HCT116 (cell line): ENCODE measurements at regions not wholly inside any gene's neighbourhood (a gene's known extent, or its start where the extent isn't known, plus 50 kb on each side); places are given as distances from the start of the nearest gene placed in this dataset.

Experiments
- ATAC-seq: fragments of 200-7000 bp; cut with Tn5 transposase; 2 replicates; pipeline ENCODE4 v1.9.1; 2020; ENCODE audit warnings: mild to moderate bottlenecking, moderate library complexity
- BruUV-seq: library from RNA; stranded (reverse); fragments of 400-500 nt; replicated peaks from 2 replicates; lab custom pipeline; 2021; lab: Mats Ljungman, UMichigan
- CTCF ChIA-PET: fragments of 300-600 bp; sonication (Branson Sonifier 250); formaldehyde crosslinking; loops from one replicate; lab custom pipeline; 2021; ENCODE audit warnings: antibody characterized with exemption; lab: Charles Lee
- POLR2A ChIA-PET: fragments of 300-600, 350-600 bp; sonication (Branson Sonifier 250); formaldehyde crosslinking; loops from one replicate; lab custom pipeline; 2021; ENCODE audit warnings: antibody characterized with exemption; lab: Charles Lee
- RAD21 ChIA-PET, 2 experiments: fragments of 300-600 bp; sonication (Branson Sonifier 250); formaldehyde crosslinking; loops; one replicate each; lab custom pipeline; 2023; ENCODE audit warnings: low total read pairs in 2 of 2; ENCODE audit not compliant: uncharacterized antibody in 2 of 2, unreplicated experiment in 2 of 2, low non-redundant PET in 1 of 2; lab: Charles Lee
- DNase-seq: peaks from one replicate; pipeline ENCODE4 v3.0.0-alpha.2; 2010; ENCODE audit warnings: low read depth, low spot score
- H2AFZ ChIP-seq: fragments of 200-600 bp; shearing (Covaris generic), sonication (generic); 2 replicates; pipeline ENCODE4 v1.6.1; 2017; ENCODE audit warnings: low read depth, mixed run types, mixed read lengths, antibody characterized with exemption, low read length; ENCODE audit not compliant: poor library complexity, severe bottlenecking
- H3K27ac ChIP-seq: 2 replicates; pipeline ENCODE4 v1.5.1; 2012; ENCODE audit warnings: low read depth, low read length
- H3K27me3 ChIP-seq: fragments of 200-600 bp; sonication (generic); 2 replicates; pipeline ENCODE4 v1.6.1; 2016; ENCODE audit warnings: mixed run types, low read length, mixed read lengths; ENCODE audit not compliant: insufficient read depth
- H3K36me3 ChIP-seq, 2 experiments: fragments of 200-500 bp in 1 of 2; fragments of 200-600 bp in 1 of 2; sonication (Bioruptor generic) in 1 of 2; sonication (generic) in 1 of 2; 2 replicates each; pipeline versions ENCODE4 v1.5.1 to v1.6.1; 2014 to 2016; ENCODE audit warnings: low read length in 2 of 2, inconsistent platforms in 1 of 2, mixed read lengths in 1 of 2, mixed run types in 1 of 2; ENCODE audit not compliant: insufficient read depth in 2 of 2, control insufficient read depth in 1 of 2
- H3K4me1 ChIP-seq, 2 experiments: fragments of 200-600 bp in 1 of 2; sonication (generic) in 1 of 2; 2 replicates each; pipeline versions ENCODE4 v1.5.1 to v1.6.1; 2012 to 2017; ENCODE audit warnings: low read length in 2 of 2, inconsistent platforms in 1 of 2, mild to moderate bottlenecking in 1 of 2, mixed read lengths in 1 of 2, mixed run types in 1 of 2, moderate library complexity in 1 of 2; ENCODE audit not compliant: insufficient read depth in 2 of 2, control insufficient read depth in 1 of 2
- H3K4me2 ChIP-seq: fragments of 200-600 bp; sonication (generic); 2 replicates; pipeline ENCODE4 v1.6.1; 2017; ENCODE audit warnings: mixed run types, low read length, mixed read lengths
- H3K4me3 ChIP-seq, 2 experiments: fragments of 200-600 bp in 1 of 2; sonication (generic) in 1 of 2; replicated peaks in 1 of 2; 2 replicates each; pipeline ENCODE4 v1.5.1; 2011 to 2016; ENCODE audit warnings: low read length in 2 of 2, control low read depth in 1 of 2, low read depth in 1 of 2, mild to moderate bottlenecking in 1 of 2, mixed read lengths in 1 of 2, mixed run types in 1 of 2
- H3K79me2 ChIP-seq: fragments of 200-600 bp; sonication (generic); 2 replicates; pipeline ENCODE4 v1.6.1; 2017; ENCODE audit warnings: mild to moderate bottlenecking, mixed run types, low read length, moderate library complexity, mixed read lengths; ENCODE audit not compliant: insufficient read depth
- H3K9ac ChIP-seq: fragments of 200-600 bp; sonication (generic); 2 replicates; pipeline ENCODE4 v1.6.1; 2016; ENCODE audit warnings: low read length, mixed read lengths
- H3K9me2 ChIP-seq: fragments of 200-600 bp; sonication (generic), shearing (Covaris generic); 2 replicates; pipeline ENCODE4 v1.6.1; 2017; ENCODE audit warnings: mixed run types, mild to moderate bottlenecking, moderate library complexity; ENCODE audit not compliant: insufficient read depth
- H3K9me3 ChIP-seq, 2 experiments: fragments of 200-500 bp in 1 of 2; fragments of 200-600 bp in 1 of 2; sonication (Bioruptor generic) in 1 of 2; sonication (generic) in 1 of 2; 2 replicates each; pipeline ENCODE4 v1.6.1; 2014 to 2017; ENCODE audit warnings: low read length in 2 of 2, mixed read lengths in 2 of 2, inconsistent platforms in 1 of 2, low read depth in 1 of 2, mild to moderate bottlenecking in 1 of 2, mixed run types in 1 of 2, moderate library complexity in 1 of 2; ENCODE audit not compliant: control insufficient read depth in 1 of 2, insufficient read depth in 1 of 2
- H4K20me1 ChIP-seq: fragments of 200-600 bp; sonication (generic), shearing (Covaris generic); 2 replicates; pipeline ENCODE4 v1.6.1; 2017; ENCODE audit warnings: mixed run types, mild to moderate bottlenecking, moderate library complexity; ENCODE audit not compliant: insufficient read depth
- CBX3 ChIP-seq: IDR thresholded peaks from 2 replicates; pipeline ENCODE4 v1.6.1; 2012; ENCODE audit warnings: low read depth
- CEBPB ChIP-seq: IDR thresholded peaks from 2 replicates; pipeline ENCODE4 v1.6.1; 2012; ENCODE audit warnings: low read depth
- ELF1 ChIP-seq: IDR thresholded peaks from 2 replicates; pipeline ENCODE4 v1.6.1; 2012; ENCODE audit warnings: low read depth, borderline replicate concordance
- FOSL1 ChIP-seq: IDR thresholded peaks from 2 replicates; pipeline ENCODE4 v1.6.1; 2012; ENCODE audit warnings: low read depth
- JUND ChIP-seq: IDR thresholded peaks from 2 replicates; pipeline ENCODE4 v1.6.1; 2012
- POLR2A ChIP-seq: IDR thresholded peaks from 2 replicates; pipeline ENCODE4 v1.7.0; 2011; ENCODE audit warnings: borderline replicate concordance; ENCODE audit not compliant: insufficient read depth, insufficient read length; ENCODE audit errors: extremely low read depth
- POLR2AphosphoS5 ChIP-seq: IDR thresholded peaks from 2 replicates; pipeline ENCODE4 v1.6.1; 2011; ENCODE audit warnings: mild to moderate bottlenecking, low read depth, low read length, moderate library complexity
- SIN3A ChIP-seq: IDR thresholded peaks from 2 replicates; pipeline ENCODE4 v1.6.1; 2012; ENCODE audit warnings: low read depth
- SP1 ChIP-seq: IDR thresholded peaks from 2 replicates; pipeline ENCODE4 v1.6.1; 2012; ENCODE audit warnings: low read depth
- SRF ChIP-seq: IDR thresholded peaks from 2 replicates; pipeline ENCODE4 v1.6.1; 2012; ENCODE audit warnings: low read depth
- TCF7L2 ChIP-seq: IDR thresholded peaks from 2 replicates; pipeline ENCODE4 v1.7.0; 2011; ENCODE audit warnings: borderline replicate concordance, inconsistent platforms; ENCODE audit not compliant: insufficient read depth, insufficient read length; ENCODE audit errors: extremely low read depth
- YY1 ChIP-seq: IDR thresholded peaks from 2 replicates; pipeline ENCODE4 v1.6.1; 2011; ENCODE audit warnings: low read length, low read depth, moderate library complexity, mild to moderate bottlenecking; ENCODE audit not compliant: insufficient replicate concordance; ENCODE audit errors: extremely low read depth
- intact Hi-C: fragments of 100-400 bp; cut with micrococcal nuclease; formaldehyde crosslinking; loops from 2 replicates; pipeline ENCODE4 v1.10.0; 2022
- TF ChIP-seq, protein P1 (sequence below), 3 experiments: fragments of 200-600 bp in 1 of 3; sonication (generic) in 1 of 3; IDR thresholded peaks in 2 of 3; conservative IDR thresholded peaks in 1 of 3; 2 replicates each; pipeline ENCODE4 v1.5.1; 2012 to 2017; ENCODE audit warnings: low read depth in 2 of 3, low read length in 2 of 3, antibody characterized with exemption in 1 of 3, borderline replicate concordance in 1 of 3, control low read depth in 1 of 3, mild to moderate bottlenecking in 1 of 3, mixed read lengths in 1 of 3, mixed run types in 1 of 3, moderate library complexity in 1 of 3; ENCODE audit not compliant: insufficient read depth in 1 of 3
- TF ChIP-seq, protein P2 (sequence below): IDR thresholded peaks from 2 replicates; pipeline ENCODE4 v1.6.1; 2012
- TF ChIP-seq, protein P3 (sequence below): IDR thresholded peaks from 2 replicates; pipeline ENCODE4 v1.6.1; 2012; ENCODE audit warnings: low read depth

DNA sequence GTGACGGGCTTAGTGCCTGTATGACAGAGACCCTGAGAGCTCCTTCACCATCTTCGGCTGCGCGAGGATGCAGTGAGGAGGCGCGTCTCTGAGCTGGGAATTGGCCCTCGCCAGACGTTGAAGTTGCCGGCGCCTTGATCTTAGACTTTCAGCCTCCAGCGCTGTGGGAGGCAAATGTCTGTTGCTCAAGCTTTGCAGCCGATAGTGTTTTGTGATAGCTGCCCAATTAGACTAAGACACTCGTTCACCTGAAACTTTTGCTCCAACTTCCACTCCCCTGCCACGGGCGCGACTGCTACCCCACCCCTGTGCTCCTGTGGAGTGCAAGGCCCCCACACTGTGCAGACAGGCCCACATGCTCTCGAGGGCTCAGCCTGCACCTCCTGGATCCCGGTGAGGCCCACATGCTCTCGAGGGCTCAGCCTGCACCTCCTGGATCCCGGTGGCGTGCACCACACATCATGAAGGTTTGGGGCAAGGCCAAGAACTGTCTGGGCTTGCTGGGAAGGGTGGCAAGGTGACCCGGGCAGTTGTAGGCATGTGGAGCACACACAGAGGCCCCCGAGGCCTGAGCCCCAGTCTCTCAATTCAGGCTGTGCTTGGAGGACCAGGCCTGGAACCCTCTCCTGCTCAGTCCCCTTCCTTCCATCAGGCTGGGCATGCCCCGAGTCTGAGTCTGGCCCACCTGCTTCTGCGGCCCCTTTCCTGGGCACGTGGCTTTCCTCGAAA is 324.6 kb downstream of the TMEM121 start:
- intact Hi-C loops = no loop called here
- no peaks in the 10 kb centered on the region for H3K9me2 ChIP-seq
- H3K9me3 ChIP-seq = no peaks in the 10 kb centered on the region
- no peaks in the 10 kb centered on the region for H3K79me2 ChIP-seq
- RAD21 ChIA-PET = no interaction called here
- H3K9ac ChIP-seq = no peak overlapping the region
- no peak overlapping the region for H2AFZ ChIP-seq
- no peak overlapping the region for H3K4me3 ChIP-seq
- H3K4me1 ChIP-seq = no peaks in the 10 kb centered on the region
- no peak overlapping the region for H3K27ac ChIP-seq
- CTCF ChIA-PET = no interaction called here
- no peak for ATAC-seq
- DNase-seq = no peak
- TF ChIP-seq YY1 (no peak), POLR2A (no peak), SIN3A (no peak), JUND (no peak)
- H3K36me3 ChIP-seq = no peaks in the 10 kb centered on the region
- POLR2A ChIA-PET = no interaction called here
- no peak overlapping the region for H3K4me2 ChIP-seq
- BruUV-seq = no TSS peak
- no peaks in the 10 kb centered on the region for H4K20me1 ChIP-seq
- H3K27me3 ChIP-seq = no peaks in the 10 kb centered on the region

DNA sequence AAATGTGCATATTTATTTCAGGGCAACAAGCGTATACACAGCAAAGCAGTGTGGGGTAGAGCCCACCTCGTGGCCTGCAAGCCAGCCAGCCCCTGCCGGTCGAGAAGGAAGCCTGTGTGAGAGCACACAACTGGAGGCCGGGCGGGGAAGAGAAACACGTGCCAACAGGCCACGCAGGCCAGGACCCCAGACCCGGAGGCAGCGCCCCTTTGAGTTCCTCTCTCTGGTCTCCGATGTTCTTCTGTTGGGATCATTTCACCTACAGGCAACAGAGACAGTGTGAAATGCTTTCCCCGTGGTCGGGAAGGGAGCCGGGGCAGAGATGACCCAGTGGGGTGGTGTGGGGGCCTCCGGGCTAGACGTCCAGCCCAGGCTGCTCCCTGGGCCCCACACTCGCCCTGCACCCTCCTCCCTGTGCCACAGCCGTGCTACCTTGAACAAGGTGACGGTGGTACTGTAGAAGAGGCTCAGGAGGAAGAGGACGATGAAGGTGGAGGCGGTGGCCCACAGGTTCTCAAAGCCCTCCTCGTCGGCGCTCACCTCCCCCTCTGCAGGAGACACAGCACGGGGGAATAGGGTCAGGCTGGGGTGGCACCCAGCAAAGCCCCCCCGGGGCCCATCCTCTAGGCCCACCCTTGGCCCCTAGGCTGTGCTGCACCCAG is 325.5 kb downstream of the TMEM121 start:
- Histone ChIP-seq H3K27ac (no peak overlapping the region), H3K79me2 (no peaks in the 10 kb centered on the region), H3K4me3 (no peak overlapping the region), H4K20me1 (no peaks in the 10 kb centered on the region), H3K9me2 (no peaks in the 10 kb centered on the region), H3K4me2 (no peak overlapping the region), H3K27me3 (no peaks in the 10 kb centered on the region), H3K36me3 (no peaks in the 10 kb centered on the region), H2AFZ (no peak overlapping the region), H3K4me1 (no peaks in the 10 kb centered on the region), H3K9ac (no peak overlapping the region), H3K9me3 (no peaks in the 10 kb centered on the region)
- ATAC-seq (no peak), DNase-seq (no peak)
- no TSS peak for BruUV-seq
- POLR2A ChIA-PET = no interaction called here
- intact Hi-C loops = no loop called here
- CTCF ChIA-PET = no interaction called here
- RAD21 ChIA-PET = no interaction called here
- TF ChIP-seq SRF = no peak
- no peak for TF ChIP-seq CBX3
- TF ChIP-seq, protein P1, sequence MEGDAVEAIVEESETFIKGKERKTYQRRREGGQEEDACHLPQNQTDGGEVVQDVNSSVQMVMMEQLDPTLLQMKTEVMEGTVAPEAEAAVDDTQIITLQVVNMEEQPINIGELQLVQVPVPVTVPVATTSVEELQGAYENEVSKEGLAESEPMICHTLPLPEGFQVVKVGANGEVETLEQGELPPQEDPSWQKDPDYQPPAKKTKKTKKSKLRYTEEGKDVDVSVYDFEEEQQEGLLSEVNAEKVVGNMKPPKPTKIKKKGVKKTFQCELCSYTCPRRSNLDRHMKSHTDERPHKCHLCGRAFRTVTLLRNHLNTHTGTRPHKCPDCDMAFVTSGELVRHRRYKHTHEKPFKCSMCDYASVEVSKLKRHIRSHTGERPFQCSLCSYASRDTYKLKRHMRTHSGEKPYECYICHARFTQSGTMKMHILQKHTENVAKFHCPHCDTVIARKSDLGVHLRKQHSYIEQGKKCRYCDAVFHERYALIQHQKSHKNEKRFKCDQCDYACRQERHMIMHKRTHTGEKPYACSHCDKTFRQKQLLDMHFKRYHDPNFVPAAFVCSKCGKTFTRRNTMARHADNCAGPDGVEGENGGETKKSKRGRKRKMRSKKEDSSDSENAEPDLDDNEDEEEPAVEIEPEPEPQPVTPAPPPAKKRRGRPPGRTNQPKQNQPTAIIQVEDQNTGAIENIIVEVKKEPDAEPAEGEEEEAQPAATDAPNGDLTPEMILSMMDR (IDR thresholded peaks at IDR 0.05 in 2 of 3, conservative IDR thresholded peaks at IDR 0.05 in 1 of 3; ENCODE audit: borderline replicate concordance in 1 of 3, insufficient read depth in 1 of 3, low read depth in 2 of 3, low read length in 2 of 3) = no peak
- TF ChIP-seq ELF1 = no peak
- no peak for TF ChIP-seq TCF7L2
- TF ChIP-seq YY1 = no peak
- TF ChIP-seq, protein P2, sequence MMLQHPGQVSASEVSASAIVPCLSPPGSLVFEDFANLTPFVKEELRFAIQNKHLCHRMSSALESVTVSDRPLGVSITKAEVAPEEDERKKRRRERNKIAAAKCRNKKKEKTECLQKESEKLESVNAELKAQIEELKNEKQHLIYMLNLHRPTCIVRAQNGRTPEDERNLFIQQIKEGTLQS = no peak
- no peak for TF ChIP-seq POLR2A
- no peak for TF ChIP-seq POLR2AphosphoS5
- no peak for TF ChIP-seq FOSL1
- TF ChIP-seq SP1 = no peak
- TF ChIP-seq JUND = no peak
- no peak for TF ChIP-seq CEBPB
- TF ChIP-seq, protein P3, sequence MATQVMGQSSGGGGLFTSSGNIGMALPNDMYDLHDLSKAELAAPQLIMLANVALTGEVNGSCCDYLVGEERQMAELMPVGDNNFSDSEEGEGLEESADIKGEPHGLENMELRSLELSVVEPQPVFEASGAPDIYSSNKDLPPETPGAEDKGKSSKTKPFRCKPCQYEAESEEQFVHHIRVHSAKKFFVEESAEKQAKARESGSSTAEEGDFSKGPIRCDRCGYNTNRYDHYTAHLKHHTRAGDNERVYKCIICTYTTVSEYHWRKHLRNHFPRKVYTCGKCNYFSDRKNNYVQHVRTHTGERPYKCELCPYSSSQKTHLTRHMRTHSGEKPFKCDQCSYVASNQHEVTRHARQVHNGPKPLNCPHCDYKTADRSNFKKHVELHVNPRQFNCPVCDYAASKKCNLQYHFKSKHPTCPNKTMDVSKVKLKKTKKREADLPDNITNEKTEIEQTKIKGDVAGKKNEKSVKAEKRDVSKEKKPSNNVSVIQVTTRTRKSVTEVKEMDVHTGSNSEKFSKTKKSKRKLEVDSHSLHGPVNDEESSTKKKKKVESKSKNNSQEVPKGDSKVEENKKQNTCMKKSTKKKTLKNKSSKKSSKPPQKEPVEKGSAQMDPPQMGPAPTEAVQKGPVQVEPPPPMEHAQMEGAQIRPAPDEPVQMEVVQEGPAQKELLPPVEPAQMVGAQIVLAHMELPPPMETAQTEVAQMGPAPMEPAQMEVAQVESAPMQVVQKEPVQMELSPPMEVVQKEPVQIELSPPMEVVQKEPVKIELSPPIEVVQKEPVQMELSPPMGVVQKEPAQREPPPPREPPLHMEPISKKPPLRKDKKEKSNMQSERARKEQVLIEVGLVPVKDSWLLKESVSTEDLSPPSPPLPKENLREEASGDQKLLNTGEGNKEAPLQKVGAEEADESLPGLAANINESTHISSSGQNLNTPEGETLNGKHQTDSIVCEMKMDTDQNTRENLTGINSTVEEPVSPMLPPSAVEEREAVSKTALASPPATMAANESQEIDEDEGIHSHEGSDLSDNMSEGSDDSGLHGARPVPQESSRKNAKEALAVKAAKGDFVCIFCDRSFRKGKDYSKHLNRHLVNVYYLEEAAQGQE = no peak
